HFFc6 (cell line): ENCODE measurements at regions not wholly inside any gene's neighbourhood (a gene's known extent, or its start where the extent isn't known, plus 50 kb on each side); places are given as distances from the start of the nearest gene placed in this dataset.

ENCODE experiments used
- DNase-seq: peaks from one replicate; pipeline ENCODE4 v3.0.0-alpha.2; 2018
- H3K27ac Mint-ChIP-seq: 2 replicates; pipeline ENCODE4 v1.8.0; 2020; ENCODE audit warnings: mild to moderate bottlenecking, mixed read lengths
- H3K27me3 Mint-ChIP-seq: 2 replicates; pipeline ENCODE4 v1.8.0; 2021; ENCODE audit warnings: mild to moderate bottlenecking, moderate library complexity, mixed read lengths; ENCODE audit not compliant: insufficient read depth
- H3K36me3 Mint-ChIP-seq: 2 replicates; pipeline ENCODE4 v1.8.0; 2021; ENCODE audit warnings: low read depth, mixed read lengths
- H3K4me1 Mint-ChIP-seq: 2 replicates; pipeline ENCODE4 v1.8.0; 2020; ENCODE audit warnings: low read depth, mixed read lengths
- H3K4me3 Mint-ChIP-seq: 2 replicates; pipeline ENCODE4 v1.8.0; 2020; ENCODE audit warnings: mild to moderate bottlenecking, moderate library complexity, mixed read lengths
- H3K9me3 Mint-ChIP-seq: 2 replicates; pipeline ENCODE4 v1.8.0; 2020; ENCODE audit warnings: mild to moderate bottlenecking, mixed read lengths
- TF ChIP-seq, protein P1 (sequence below): fragments of 200-600 bp; sonication (generic); IDR thresholded peaks from 2 replicates; pipeline ENCODE4 v1.5.0; 2021; ENCODE audit warnings: antibody characterized with exemption, mild to moderate bottlenecking

DNA sequence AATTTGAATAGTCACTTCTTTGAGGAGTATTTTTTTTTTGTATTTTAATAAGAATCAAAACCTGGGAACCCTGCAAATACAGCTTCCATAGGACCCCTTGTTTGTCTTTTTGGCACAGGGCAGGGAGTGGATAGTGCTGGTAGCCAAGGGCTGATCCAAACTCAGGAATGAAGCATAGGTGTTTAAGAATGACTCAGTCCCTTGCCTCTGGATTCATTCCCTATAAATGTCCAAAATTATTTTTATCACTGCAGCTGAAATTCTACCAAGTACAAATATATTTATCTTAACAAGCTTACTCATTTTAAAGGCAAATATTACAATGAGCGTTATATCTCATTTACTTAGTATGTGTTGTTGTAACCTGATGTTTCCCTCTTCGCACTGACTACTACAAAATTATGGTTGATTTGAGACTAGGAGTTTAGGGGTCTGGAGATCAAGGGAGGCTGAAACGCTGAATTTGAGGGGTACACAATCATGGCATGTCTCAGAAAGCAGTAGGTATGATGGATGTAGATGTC, 278.6 kb upstream of the LYPLAL1 start:
- no peak overlapping the region for H3K27ac Mint-ChIP-seq
- no peaks in the 10 kb centered on the region; the same call in 1 of the 2 replicates for H3K9me3 Mint-ChIP-seq
- no peak overlapping the region for H3K4me3 Mint-ChIP-seq
- TF ChIP-seq, protein P1, sequence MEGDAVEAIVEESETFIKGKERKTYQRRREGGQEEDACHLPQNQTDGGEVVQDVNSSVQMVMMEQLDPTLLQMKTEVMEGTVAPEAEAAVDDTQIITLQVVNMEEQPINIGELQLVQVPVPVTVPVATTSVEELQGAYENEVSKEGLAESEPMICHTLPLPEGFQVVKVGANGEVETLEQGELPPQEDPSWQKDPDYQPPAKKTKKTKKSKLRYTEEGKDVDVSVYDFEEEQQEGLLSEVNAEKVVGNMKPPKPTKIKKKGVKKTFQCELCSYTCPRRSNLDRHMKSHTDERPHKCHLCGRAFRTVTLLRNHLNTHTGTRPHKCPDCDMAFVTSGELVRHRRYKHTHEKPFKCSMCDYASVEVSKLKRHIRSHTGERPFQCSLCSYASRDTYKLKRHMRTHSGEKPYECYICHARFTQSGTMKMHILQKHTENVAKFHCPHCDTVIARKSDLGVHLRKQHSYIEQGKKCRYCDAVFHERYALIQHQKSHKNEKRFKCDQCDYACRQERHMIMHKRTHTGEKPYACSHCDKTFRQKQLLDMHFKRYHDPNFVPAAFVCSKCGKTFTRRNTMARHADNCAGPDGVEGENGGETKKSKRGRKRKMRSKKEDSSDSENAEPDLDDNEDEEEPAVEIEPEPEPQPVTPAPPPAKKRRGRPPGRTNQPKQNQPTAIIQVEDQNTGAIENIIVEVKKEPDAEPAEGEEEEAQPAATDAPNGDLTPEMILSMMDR, result no peak
- H3K36me3 Mint-ChIP-seq, result no peaks in the 10 kb centered on the region
- H3K27me3 Mint-ChIP-seq, result no peaks in the 10 kb centered on the region
- H3K4me1 Mint-ChIP-seq, result no peaks in the 10 kb centered on the region
- DNase-seq, result no peak

DNA sequence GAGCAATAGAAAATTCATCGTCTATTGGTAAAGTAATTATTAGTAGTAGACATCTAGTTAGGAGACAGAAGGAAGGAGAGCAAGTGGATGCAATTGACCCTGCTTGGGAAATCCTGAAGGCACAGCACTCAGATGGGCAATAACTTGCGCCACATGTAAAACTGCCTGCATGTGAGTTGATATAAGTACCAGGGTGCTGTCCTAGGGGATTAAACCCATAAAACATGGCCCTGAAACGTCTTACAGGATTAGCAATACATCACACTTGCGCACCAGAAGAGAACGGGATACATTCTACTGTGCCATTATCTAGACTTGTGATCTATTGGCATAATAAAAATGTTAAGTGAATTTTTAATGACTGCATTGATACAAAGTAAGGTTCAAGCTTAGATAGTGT, 277.5 kb upstream of the LYPLAL1 start:
- TF ChIP-seq, protein P1, result no peak
- Mint-ChIP-seq H3K4me1 (no peaks in the 10 kb centered on the region), H3K9me3 (no peaks in the 10 kb centered on the region; the same call in 1 of the 2 replicates), H3K4me3 (no peak overlapping the region), H3K27ac (no peak overlapping the region), H3K36me3 (no peaks in the 10 kb centered on the region), H3K27me3 (no peaks in the 10 kb centered on the region)
- no peak for DNase-seq

DNA sequence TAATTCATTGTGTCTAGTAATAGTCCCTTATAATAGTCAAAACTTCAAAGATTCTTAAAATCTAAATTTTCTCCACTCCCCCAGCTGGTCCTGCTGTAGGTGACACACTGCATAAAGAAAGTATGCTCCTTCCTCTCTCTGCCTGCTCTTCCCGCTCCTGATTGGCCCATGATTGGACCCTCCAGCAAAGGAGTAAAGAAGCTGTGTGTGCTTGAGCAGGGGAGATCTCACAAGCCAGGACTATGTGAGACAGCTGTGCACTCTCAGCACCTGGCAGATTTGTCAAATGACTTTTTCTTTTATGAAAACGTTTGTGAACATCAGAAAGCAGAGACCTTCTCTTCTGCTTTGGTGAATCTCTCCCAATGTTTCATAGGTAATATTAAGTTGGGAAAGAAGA, 274.8 kb upstream of the LYPLAL1 start:
- no peak for DNase-seq

DNA sequence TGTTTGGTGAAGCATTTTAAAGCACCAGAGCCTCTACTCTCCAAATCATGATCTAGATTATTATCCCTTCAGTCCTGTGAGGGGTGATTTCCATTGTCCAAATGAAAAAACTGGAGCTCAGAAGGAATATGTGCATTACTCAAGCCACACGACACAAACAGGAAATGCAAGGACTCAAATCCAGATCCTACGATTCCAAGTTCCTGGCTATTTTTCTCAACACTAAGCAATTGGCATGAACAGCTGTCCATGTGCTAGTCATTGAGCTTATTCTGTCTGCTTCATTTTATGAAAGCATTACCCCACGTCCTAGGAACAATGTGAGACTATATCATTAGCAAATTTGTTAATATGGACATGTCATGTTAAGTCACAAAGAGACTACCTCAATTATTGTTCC, 273.1 kb upstream of the LYPLAL1 start:
- Mint-ChIP-seq H3K36me3 (no peaks in the 10 kb centered on the region), H3K27me3 (no peaks in the 10 kb centered on the region), H3K4me3 (no peak overlapping the region), H3K27ac (no peak overlapping the region), H3K9me3 (no peaks in the 10 kb centered on the region; the same call in 1 of the 2 replicates), H3K4me1 (no peaks in the 10 kb centered on the region)
- no peak for DNase-seq
- TF ChIP-seq, protein P1, result no peak

More for the DNA sequence above, 274.8 kb upstream of the LYPLAL1 start:
- Mint-ChIP-seq H3K4me3 (no peak overlapping the region), H3K27ac (no peak overlapping the region), H3K4me1 (no peaks in the 10 kb centered on the region), H3K9me3 (no peaks in the 10 kb centered on the region; the same call in 1 of the 2 replicates), H3K36me3 (no peaks in the 10 kb centered on the region), H3K27me3 (no peaks in the 10 kb centered on the region)
- TF ChIP-seq, protein P1, result no peak

DNA sequence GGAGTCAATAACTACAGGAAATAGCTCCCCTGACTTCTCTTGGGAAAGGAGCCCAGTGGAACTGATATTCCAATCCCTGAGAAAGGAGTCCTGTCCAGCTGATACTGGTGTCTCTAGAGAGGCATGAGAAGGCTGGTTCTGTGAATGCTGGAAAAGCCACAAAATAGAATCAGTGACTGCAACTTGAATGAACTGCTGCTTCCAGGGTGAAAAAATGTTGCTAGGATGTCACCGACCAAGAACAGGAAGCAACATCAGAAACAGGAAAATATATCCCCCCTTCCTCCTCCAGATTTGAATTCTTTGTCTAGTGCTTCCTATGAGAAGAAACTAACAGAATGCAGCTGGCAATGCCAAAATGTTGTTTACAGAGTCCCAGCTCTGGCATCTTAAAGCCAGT, 269.3 kb upstream of the LYPLAL1 start:
- Mint-ChIP-seq H3K27ac (no peak overlapping the region), H3K4me3 (no peak overlapping the region), H3K27me3 (no peaks in the 10 kb centered on the region; the same call in 1 of the 2 replicates), H3K9me3 (no peaks in the 10 kb centered on the region; the same call in 1 of the 2 replicates), H3K36me3 (no peaks in the 10 kb centered on the region), H3K4me1 (no peaks in the 10 kb centered on the region)
- TF ChIP-seq, protein P1, result no peak
- DNase-seq, result no peak
